Loucy (cell line): ENCODE measurements at regions not wholly inside any gene's neighbourhood (a gene's known extent, or its start where the extent isn't known, plus 50 kb on each side); places are given as distances from the start of the nearest gene placed in this dataset.

Experiments used
- H2AFZ ChIP-seq: fragments of 200-600 bp; sonication (generic); 2 replicates; pipeline ENCODE4 v1.6.0; 2016; ENCODE audit warnings: antibody characterized with exemption, mild to moderate bottlenecking, low read length, moderate library complexity
- H3F3A ChIP-seq: fragments of 200-600 bp; 2 replicates; pipeline ENCODE4 v1.6.0; 2016; ENCODE audit warnings: antibody characterized with exemption, low read depth, mild to moderate bottlenecking
- H3K27me3 ChIP-seq: fragments of 200-600 bp; sonication (generic); 2 replicates; pipeline ENCODE4 v1.6.1; 2014; ENCODE audit warnings: low read length, mild to moderate bottlenecking; ENCODE audit not compliant: insufficient read depth, poor library complexity, severe bottlenecking
- H3K36me3 ChIP-seq: fragments of 200-600 bp; sonication (generic); 2 replicates; pipeline ENCODE4 v1.6.1; 2016; ENCODE audit warnings: low read length; ENCODE audit not compliant: insufficient read depth
- H3K4me1 ChIP-seq: fragments of 200-600 bp; sonication (generic); 2 replicates; pipeline ENCODE4 v1.5.1; 2014; ENCODE audit warnings: low read length, mild to moderate bottlenecking; ENCODE audit not compliant: insufficient read depth, poor library complexity, severe bottlenecking
- H3K4me2 ChIP-seq: fragments of 200-600 bp; sonication (generic); 2 replicates; pipeline ENCODE4 v1.6.0; 2014; ENCODE audit warnings: antibody characterized with exemption, low read length, low read depth, mild to moderate bottlenecking; ENCODE audit not compliant: poor library complexity, severe bottlenecking
- H3K4me3 ChIP-seq: fragments of 200-600 bp; sonication (generic); 2 replicates; pipeline ENCODE4 v1.5.1; 2014; ENCODE audit warnings: low read length, mild to moderate bottlenecking, mixed read lengths; ENCODE audit not compliant: poor library complexity, severe bottlenecking
- H3K79me2 ChIP-seq: fragments of 200-600 bp; sonication (generic); 2 replicates; pipeline ENCODE4 v1.6.1; 2014; ENCODE audit warnings: low read length; ENCODE audit not compliant: insufficient read depth
- H3K9ac ChIP-seq: fragments of 200-600 bp; sonication (generic); 2 replicates; pipeline ENCODE4 v1.6.0; 2014; ENCODE audit warnings: mild to moderate bottlenecking, low read depth, low read length, moderate library complexity; ENCODE audit not compliant: poor library complexity, severe bottlenecking
- H3K9me2 ChIP-seq: fragments of 200-600 bp; sonication (generic); replicated peaks from 2 replicates; pipeline ENCODE4 v1.6.1; 2016; ENCODE audit warnings: low read depth, low read length, mixed read lengths
- H3K9me3 ChIP-seq: fragments of 200-600 bp; sonication (generic); 2 replicates; pipeline ENCODE4 v1.6.1; 2014; ENCODE audit warnings: mild to moderate bottlenecking, antibody characterized with exemption, low read length, low read depth; ENCODE audit not compliant: insufficient read depth
- H4K20me1 ChIP-seq: fragments of 200-600 bp; sonication (generic); 2 replicates; pipeline ENCODE4 v1.6.0; 2014; ENCODE audit warnings: antibody characterized with exemption, low read length, mild to moderate bottlenecking; ENCODE audit not compliant: insufficient read depth, poor library complexity, severe bottlenecking
- CTCF ChIP-seq: fragments of 200-600 bp; sonication (generic); conservative IDR thresholded peaks from 2 replicates; pipeline ENCODE4 v1.5.1; 2014; ENCODE audit warnings: mild to moderate bottlenecking, antibody characterized with exemption, low read length
- EZH2phosphoT487 ChIP-seq: fragments of 200-600 bp; IDR thresholded peaks from 2 replicates; pipeline ENCODE4 v1.6.1; 2018; ENCODE audit warnings: antibody characterized with exemption, mild to moderate bottlenecking, moderate library complexity, borderline replicate concordance

GRCh38 chr10:10613656-10614244, 403.9 kb upstream of the CELF2 start:
- Histone ChIP-seq H3K4me2 (no peak overlapping the region), H3K9me3 (no peaks in the 10 kb centered on the region; the same call in 1 of the 2 replicates), H3K36me3 (no peaks in the 10 kb centered on the region), H3F3A (no peaks in the 10 kb centered on the region), H3K9me2 (no peaks in the 10 kb centered on the region), H2AFZ (no peak overlapping the region), H3K4me1 (no peaks in the 10 kb centered on the region), H3K9ac (no peak overlapping the region), H4K20me1 (no peaks in the 10 kb centered on the region), H3K79me2 (no peaks in the 10 kb centered on the region), H3K4me3 (no peak overlapping the region), H3K27me3 (no peaks in the 10 kb centered on the region)
- no peak for TF ChIP-seq CTCF
- no peak for TF ChIP-seq EZH2phosphoT487

GRCh38 chr10:10617686-10618085, 400.0 kb upstream of the CELF2 start:
- H2AFZ ChIP-seq: no peak overlapping the region
- no peaks in the 10 kb centered on the region for H3K9me2 ChIP-seq
- H3K4me2 ChIP-seq: no peak overlapping the region
- no peaks in the 10 kb centered on the region for H4K20me1 ChIP-seq
- H3K4me3 ChIP-seq: no peak overlapping the region
- H3F3A ChIP-seq: no peaks in the 10 kb centered on the region
- no peaks in the 10 kb centered on the region for H3K79me2 ChIP-seq
- no peak for TF ChIP-seq CTCF
- no peak for TF ChIP-seq EZH2phosphoT487
- no peaks in the 10 kb centered on the region for H3K36me3 ChIP-seq
- H3K9me3 ChIP-seq: peaks cover 6% of the 10 kb centered on the region; the same call in 1 of the 2 replicates
- H3K27me3 ChIP-seq: no peaks in the 10 kb centered on the region
- H3K9ac ChIP-seq: no peak overlapping the region
- H3K4me1 ChIP-seq: no peaks in the 10 kb centered on the region

GRCh38 chr10:10618139-10618538, 399.5 kb upstream of the CELF2 start:
- Histone ChIP-seq H3K27me3 (no peaks in the 10 kb centered on the region), H2AFZ (no peak overlapping the region), H3K36me3 (no peaks in the 10 kb centered on the region), H3K9me2 (no peaks in the 10 kb centered on the region), H3K9ac (no peak overlapping the region), H3K79me2 (no peaks in the 10 kb centered on the region), H3F3A (no peaks in the 10 kb centered on the region), H3K9me3 (peaks cover 6% of the 10 kb centered on the region; the same call in 1 of the 2 replicates), H4K20me1 (no peaks in the 10 kb centered on the region), H3K4me2 (no peak overlapping the region), H3K4me1 (no peaks in the 10 kb centered on the region), H3K4me3 (no peak overlapping the region)
- no peak for TF ChIP-seq CTCF
- no peak for TF ChIP-seq EZH2phosphoT487
